Progenitor cell of endocrine pancreas (in vitro differentiated cells): ENCODE measurements at regions not wholly inside any gene's neighbourhood (a gene's known extent, or its start where the extent isn't known, plus 50 kb on each side); places are given as distances from the start of the nearest gene placed in this dataset.

Source experiments
- DNase-seq: peaks from one replicate; pipeline ENCODE4 v3.0.0; 2021; ENCODE audit warnings: low spot score; ENCODE audit not compliant: unreplicated experiment
- H3K27ac Mint-ChIP-seq: 2 replicates; pipeline ENCODE4 v1.8.0; 2021; ENCODE audit warnings: mild to moderate bottlenecking, moderate library complexity, mixed read lengths
- H3K27me3 Mint-ChIP-seq: 2 replicates; pipeline ENCODE4 v1.8.0; 2021; ENCODE audit warnings: mixed read lengths
- H3K36me3 Mint-ChIP-seq: 2 replicates; pipeline ENCODE4 v1.8.0; 2022; ENCODE audit warnings: mixed read lengths; ENCODE audit not compliant: insufficient read depth
- H3K4me1 Mint-ChIP-seq: 2 replicates; pipeline ENCODE4 v1.8.0; 2021; ENCODE audit warnings: low read depth, mixed read lengths
- H3K4me3 Mint-ChIP-seq: 2 replicates; pipeline ENCODE4 v1.8.0; 2021; ENCODE audit warnings: low read depth, mild to moderate bottlenecking, moderate library complexity, mixed read lengths
- H3K9me3 Mint-ChIP-seq: 2 replicates; pipeline ENCODE4 v1.8.0; 2021; ENCODE audit warnings: low read depth, mixed read lengths
- TF ChIP-seq, protein P1 (sequence below): fragments of 200-600 bp; sonication (generic); IDR thresholded peaks from one replicate; pipeline ENCODE4 v1.5.0; 2021; ENCODE audit warnings: antibody characterized with exemption, mild to moderate bottlenecking; ENCODE audit not compliant: unreplicated experiment

DNA sequence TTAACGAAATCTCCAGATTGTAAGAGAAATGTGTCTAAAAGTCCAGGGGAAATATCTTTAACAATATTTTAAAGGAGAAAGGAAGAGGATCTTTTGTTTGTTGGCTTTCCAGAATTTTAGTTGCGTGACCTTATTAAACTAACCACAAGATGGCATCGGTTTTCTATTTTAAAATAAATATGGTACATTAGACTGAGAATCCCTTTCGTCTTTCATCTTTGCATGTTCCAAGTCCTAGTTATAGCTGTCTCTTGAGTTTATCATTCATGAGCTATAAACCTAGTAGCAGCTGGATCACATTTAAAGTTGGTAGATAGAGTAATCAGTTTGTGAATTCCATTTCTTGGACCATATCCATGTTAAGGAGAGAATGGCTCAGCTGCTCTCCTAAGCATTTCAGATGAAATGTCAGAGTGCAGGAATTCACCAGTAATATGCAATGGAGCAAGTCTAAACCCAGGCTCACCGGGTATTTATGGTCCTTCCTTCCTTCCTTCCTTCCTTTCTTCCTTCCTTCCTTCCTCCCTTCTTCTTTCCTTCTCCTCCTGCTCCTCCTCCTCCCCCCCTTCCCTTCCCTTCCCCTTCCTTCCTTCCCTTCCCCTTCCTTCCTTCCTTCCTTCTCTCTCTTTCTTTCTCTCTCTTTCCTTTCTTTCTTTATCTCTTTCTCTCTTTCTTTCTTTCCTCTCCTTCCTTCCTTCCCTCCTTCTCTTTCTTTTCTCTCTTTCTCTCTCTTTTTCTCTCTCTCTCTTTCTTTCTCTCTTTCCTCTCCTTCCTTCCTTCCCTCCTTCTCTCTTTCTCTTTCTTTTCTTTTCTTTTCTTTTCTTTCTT lies 57.8 kb upstream of the RAB18 start:
- no peak for DNase-seq
- Mint-ChIP-seq H3K27me3 (no peaks in the 10 kb centered on the region), H3K4me1 (no peaks in the 10 kb centered on the region), H3K4me3 (no peak overlapping the region), H3K36me3 (no peaks in the 10 kb centered on the region), H3K27ac (peak overlapping the region; percentile 34), H3K9me3 (no peaks in the 10 kb centered on the region)
- TF ChIP-seq, protein P1, sequence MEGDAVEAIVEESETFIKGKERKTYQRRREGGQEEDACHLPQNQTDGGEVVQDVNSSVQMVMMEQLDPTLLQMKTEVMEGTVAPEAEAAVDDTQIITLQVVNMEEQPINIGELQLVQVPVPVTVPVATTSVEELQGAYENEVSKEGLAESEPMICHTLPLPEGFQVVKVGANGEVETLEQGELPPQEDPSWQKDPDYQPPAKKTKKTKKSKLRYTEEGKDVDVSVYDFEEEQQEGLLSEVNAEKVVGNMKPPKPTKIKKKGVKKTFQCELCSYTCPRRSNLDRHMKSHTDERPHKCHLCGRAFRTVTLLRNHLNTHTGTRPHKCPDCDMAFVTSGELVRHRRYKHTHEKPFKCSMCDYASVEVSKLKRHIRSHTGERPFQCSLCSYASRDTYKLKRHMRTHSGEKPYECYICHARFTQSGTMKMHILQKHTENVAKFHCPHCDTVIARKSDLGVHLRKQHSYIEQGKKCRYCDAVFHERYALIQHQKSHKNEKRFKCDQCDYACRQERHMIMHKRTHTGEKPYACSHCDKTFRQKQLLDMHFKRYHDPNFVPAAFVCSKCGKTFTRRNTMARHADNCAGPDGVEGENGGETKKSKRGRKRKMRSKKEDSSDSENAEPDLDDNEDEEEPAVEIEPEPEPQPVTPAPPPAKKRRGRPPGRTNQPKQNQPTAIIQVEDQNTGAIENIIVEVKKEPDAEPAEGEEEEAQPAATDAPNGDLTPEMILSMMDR, result peak; percentile 51

DNA sequence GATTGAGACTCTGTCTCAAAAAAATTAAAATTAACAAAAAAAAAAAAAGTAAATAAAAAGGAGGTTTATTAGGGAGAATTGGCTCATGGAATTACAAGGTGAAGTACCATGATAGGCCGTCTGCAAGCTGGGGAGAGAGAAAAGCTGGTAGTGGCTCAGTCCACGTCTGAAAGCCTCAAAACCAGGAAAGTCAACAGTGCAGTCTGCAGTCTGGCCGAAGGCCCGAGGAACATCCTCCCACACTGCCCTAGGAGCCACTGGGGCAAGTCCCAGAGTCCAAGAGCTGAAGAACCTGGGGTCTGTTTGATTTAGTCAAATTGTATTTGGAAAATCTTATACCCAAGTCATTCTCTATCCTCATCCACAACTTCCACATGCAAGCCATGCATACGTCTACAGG lies 59.0 kb upstream of the RAB18 start:
- no peak overlapping the region for H3K4me3 Mint-ChIP-seq

DNA sequence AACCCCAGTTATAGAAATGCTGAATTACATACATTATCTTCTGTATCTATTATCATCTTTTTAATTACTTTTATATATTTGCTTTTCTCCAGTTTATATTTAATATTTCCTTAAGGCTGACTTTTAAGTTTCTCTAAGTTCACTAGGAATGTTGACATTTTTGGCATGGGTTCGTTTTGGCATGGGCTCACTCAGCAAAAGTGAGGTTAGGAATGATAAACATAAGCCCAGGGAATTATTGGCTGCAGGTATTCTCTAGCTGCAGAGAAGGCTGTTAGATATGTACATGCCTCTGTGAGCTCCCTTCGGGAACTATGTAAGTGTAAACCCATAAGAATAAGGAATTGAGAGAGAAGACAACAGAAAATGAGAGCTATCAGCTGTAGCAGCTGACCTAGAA lies 63.6 kb upstream of the RAB18 start:
- Mint-ChIP-seq H3K27ac (no peak overlapping the region), H3K4me1 (no peaks in the 10 kb centered on the region), H3K27me3 (no peaks in the 10 kb centered on the region), H3K36me3 (no peaks in the 10 kb centered on the region), H3K9me3 (no peaks in the 10 kb centered on the region), H3K4me3 (no peak overlapping the region)
- no peak for DNase-seq
- TF ChIP-seq, protein P1, result no peak

More for the DNA sequence above, 59.0 kb upstream of the RAB18 start:
- no peak overlapping the region for H3K27ac Mint-ChIP-seq
- TF ChIP-seq, protein P1, result no peak
- no peak for DNase-seq
- no peaks in the 10 kb centered on the region for H3K27me3 Mint-ChIP-seq
- H3K4me1 Mint-ChIP-seq, result no peaks in the 10 kb centered on the region
- H3K36me3 Mint-ChIP-seq, result no peaks in the 10 kb centered on the region
- no peaks in the 10 kb centered on the region for H3K9me3 Mint-ChIP-seq

DNA sequence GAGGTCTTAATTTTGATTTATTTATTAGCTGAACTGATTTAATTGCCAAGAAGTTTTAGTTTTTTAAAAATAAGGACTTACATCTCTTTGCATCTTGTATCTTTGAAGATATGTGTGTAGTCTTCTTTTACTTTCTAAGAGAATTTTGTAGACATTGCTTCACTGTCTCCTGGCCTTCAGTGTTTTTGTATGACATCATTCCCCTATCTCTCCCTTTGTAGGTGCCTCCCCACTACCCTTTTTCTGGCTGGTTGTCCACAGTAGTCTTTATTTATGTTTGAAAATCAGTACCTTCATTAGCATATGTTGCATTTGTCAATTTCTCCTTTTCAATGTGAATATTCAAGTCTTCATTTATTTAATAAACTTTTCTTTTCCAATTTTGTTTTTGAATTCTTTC lies 64.1 kb upstream of the RAB18 start:
- Mint-ChIP-seq H3K4me3 (no peak overlapping the region), H3K36me3 (no peaks in the 10 kb centered on the region), H3K9me3 (no peaks in the 10 kb centered on the region), H3K4me1 (no peaks in the 10 kb centered on the region), H3K27ac (no peak overlapping the region), H3K27me3 (no peaks in the 10 kb centered on the region)
- TF ChIP-seq, protein P1, result no peak
- DNase-seq, result no peak

DNA sequence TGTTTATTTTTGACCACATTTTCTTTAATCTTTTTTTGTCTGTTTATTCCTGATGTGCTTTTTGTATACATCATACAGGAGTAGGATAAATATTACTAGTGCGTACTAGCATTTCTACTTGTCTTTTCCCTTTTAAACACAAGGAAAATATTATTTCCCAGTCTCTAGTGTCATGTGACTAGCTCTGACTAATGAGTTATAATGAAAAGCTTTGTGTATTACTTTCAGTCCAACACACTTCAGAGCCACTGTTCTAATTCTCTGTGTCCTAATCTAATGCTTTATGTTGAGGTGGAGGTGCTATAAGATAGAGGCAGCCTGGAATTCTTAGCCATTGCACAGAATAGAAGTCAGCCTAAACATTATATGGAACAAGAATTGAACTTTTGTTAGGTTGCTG lies 65.0 kb upstream of the RAB18 start:
- no peaks in the 10 kb centered on the region for H3K4me1 Mint-ChIP-seq
- no peak for DNase-seq
- no peak overlapping the region for H3K4me3 Mint-ChIP-seq
- H3K36me3 Mint-ChIP-seq, result no peaks in the 10 kb centered on the region
- no peaks in the 10 kb centered on the region for H3K27me3 Mint-ChIP-seq
- no peaks in the 10 kb centered on the region for H3K9me3 Mint-ChIP-seq
- H3K27ac Mint-ChIP-seq, result no peak overlapping the region
- TF ChIP-seq, protein P1, result no peak
